Right lobe of liver (tissue), 6 donors: ENCODE measurements at regions not wholly inside any gene's neighbourhood (a gene's known extent, or its start where the extent isn't known, plus 50 kb on each side); places are given as distances from the start of the nearest gene placed in this dataset.

Source experiments
- ATAC-seq, 4 donors: fragments of 200-7000 bp; cut with Tn5 transposase; one replicate each; pipeline ENCODE4 v1.9.1; 2020; ENCODE audit warnings: mild to moderate bottlenecking in 4 of 4, moderate library complexity in 4 of 4
- DNase-seq, 3 donors: peaks; one replicate each; pipeline ENCODE4 v3.0.0-alpha.2; 2020
- H3K27ac ChIP-seq, 3 donors: fragments of 200-600 bp; one replicate each; pipeline ENCODE4 v1.8.0; 2022
- H3K27me3 ChIP-seq, 2 donors: fragments of 200-600 bp; one replicate each; pipeline ENCODE4 v1.8.0; 2022
- H3K36me3 ChIP-seq, 4 donors: fragments of 200-600 bp; sonication (generic) in 1 of 4; one replicate each; pipeline versions ENCODE4 v1.5.1 to v1.8.0; 2017 to 2022; ENCODE audit warnings: control low read depth in 1 of 4
- H3K4me1 ChIP-seq, 4 donors: fragments of 200-600 bp; sonication (generic) in 1 of 4; one replicate each; pipeline versions ENCODE4 v1.5.1 to v1.8.0; 2017 to 2022; ENCODE audit warnings: control low read depth in 1 of 4
- H3K4me3 ChIP-seq, 3 donors: fragments of 200-600 bp; one replicate each; pipeline ENCODE4 v1.8.0; 2022
- H3K9me3 ChIP-seq, 4 donors: fragments of 200-600 bp; sonication (generic) in 1 of 4; one replicate each; pipeline versions ENCODE4 v1.5.1 to v1.8.0; 2017 to 2022; ENCODE audit warnings: control low read depth in 1 of 4
- POLR2A ChIP-seq: fragments of 450-650 bp; IDR thresholded peaks from one replicate; pipeline ENCODE4 v1.6.1; 2017; ENCODE audit warnings: antibody characterized with exemption, mild to moderate bottlenecking
- WGBS: methylation state at CpG from one replicate; pipeline ENCODE4 v1.1.6; 2018; ENCODE audit warnings: low coverage, low lambda C conversion rate; ENCODE audit not compliant: insufficient coverage; ENCODE audit errors: missing lambda C conversion rate; 5-methylcytosine and 5-hydroxymethylcytosine counted together
- intact Hi-C, 2 donors: fragments of 100-400 bp; cut with DNase I; formaldehyde crosslinking; loops; one replicate each; pipeline versions ENCODE4 v1.11.2 to v1.14.1; 2022
- TF ChIP-seq, protein P1 (sequence below), 4 donors: fragments of 200-600 bp in 3 of 4; fragments of 450-650 bp in 1 of 4; IDR thresholded peaks; one replicate each; pipeline versions ENCODE4 v1.5.1 to v1.8.0; 2016 to 2022; ENCODE audit warnings: antibody characterized with exemption in 4 of 4, mild to moderate bottlenecking in 2 of 4
- donor health status: DM: no; HTN: yes; CAD: no.
- donor health status: DM: no; HTN: no; CAD: no.
- donor health status: DM: no; HTN: no; CAD: no.
- donor health status: DM: no; HTN: yes; CAD: no.
- donor health status: DM: no; HTN: yes; CAD: no.

DNA sequence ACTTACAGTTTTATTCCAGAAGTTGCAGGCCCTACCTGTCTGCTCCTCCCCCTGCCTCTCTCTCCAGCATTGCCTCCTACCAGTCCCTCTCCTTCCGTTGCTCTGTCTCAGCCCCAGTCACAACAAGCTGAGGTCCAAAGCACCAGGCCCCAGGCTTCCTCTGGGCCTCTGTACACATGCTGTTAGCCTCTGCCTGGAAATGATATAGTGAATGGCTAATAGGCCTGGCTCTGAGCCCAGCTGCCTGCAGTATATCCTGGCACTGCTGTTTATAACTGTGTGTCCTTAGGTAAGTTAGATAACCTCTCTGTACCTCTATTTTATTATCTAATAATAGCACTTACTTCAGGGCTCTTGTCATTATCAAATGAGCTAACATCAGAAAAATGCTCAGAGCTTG lies 114.9 kb upstream of the PWP1 start:
- Histone ChIP-seq H3K9me3 (no peaks in the 10 kb centered on the region), H3K4me3 (no peak overlapping the region), H3K27me3 (no peaks in the 10 kb centered on the region), H3K27ac (no peak overlapping the region), H3K4me1 (no peaks in the 10 kb centered on the region), H3K36me3 (no peaks in the 10 kb centered on the region)
- ATAC-seq (peak in 2 of 4 donors; percentile 16 to 21), DNase-seq (no peak)
- WGBS: 43% methylated on average over 1 of the region's 1 CpG
- TF ChIP-seq, protein P1, sequence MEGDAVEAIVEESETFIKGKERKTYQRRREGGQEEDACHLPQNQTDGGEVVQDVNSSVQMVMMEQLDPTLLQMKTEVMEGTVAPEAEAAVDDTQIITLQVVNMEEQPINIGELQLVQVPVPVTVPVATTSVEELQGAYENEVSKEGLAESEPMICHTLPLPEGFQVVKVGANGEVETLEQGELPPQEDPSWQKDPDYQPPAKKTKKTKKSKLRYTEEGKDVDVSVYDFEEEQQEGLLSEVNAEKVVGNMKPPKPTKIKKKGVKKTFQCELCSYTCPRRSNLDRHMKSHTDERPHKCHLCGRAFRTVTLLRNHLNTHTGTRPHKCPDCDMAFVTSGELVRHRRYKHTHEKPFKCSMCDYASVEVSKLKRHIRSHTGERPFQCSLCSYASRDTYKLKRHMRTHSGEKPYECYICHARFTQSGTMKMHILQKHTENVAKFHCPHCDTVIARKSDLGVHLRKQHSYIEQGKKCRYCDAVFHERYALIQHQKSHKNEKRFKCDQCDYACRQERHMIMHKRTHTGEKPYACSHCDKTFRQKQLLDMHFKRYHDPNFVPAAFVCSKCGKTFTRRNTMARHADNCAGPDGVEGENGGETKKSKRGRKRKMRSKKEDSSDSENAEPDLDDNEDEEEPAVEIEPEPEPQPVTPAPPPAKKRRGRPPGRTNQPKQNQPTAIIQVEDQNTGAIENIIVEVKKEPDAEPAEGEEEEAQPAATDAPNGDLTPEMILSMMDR (IDR thresholded peaks at IDR 0.05): no peak
- no peak for TF ChIP-seq POLR2A
- intact Hi-C loops: no loop called here

DNA sequence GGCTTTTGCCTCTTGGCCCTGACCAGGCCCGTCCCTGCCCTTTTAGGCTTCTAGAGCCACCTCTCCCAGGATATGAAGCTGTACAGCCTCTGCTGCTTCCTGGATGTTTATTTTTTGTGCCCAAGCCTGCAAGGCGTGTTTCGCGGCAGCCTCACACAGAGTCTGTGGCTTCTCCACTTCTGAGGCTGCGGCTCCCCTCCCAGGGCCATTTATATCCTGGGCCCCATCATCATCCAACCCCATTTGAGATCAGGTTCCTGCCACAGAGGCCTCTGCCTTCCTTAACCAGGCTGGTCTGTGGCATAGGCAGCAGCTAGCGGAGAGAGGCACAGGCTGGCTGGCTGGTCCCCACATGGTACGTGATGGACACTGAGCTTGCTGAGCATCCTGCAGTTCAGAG lies 114.1 kb upstream of the PWP1 start:
- no peak for TF ChIP-seq POLR2A
- TF ChIP-seq, protein P1 (IDR thresholded peaks at IDR 0.05): no peak
- no peaks in the 10 kb centered on the region for H3K9me3 ChIP-seq
- H3K27ac ChIP-seq: no peak overlapping the region
- WGBS: 75% methylated on average over 1 of the region's 7 CpGs
- H3K27me3 ChIP-seq: no peaks in the 10 kb centered on the region
- ATAC-seq: no peak
- intact Hi-C loops: no loop called here
- H3K4me3 ChIP-seq: no peak overlapping the region
- no peak for DNase-seq
- no peaks in the 10 kb centered on the region for H3K36me3 ChIP-seq
- H3K4me1 ChIP-seq: no peaks in the 10 kb centered on the region

DNA sequence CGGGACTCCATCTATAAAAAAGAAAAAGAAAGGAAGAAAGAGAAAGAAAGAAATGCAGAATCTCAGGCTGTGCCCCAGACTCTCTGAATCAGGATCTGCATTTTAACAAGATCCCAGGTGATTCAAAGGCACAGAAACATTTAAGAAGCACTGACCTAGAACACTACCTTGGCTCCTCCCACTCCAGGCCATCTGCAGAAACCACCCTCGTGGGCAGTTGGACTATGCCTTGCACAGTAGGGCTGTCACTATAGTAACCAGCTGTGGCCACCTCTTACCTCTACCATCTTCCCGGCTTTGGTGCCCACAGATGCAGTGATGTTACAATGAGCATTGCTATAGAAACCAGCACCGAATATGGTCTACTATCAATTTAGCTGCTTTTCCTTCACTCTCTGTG lies 110.9 kb upstream of the PWP1 start:
- H3K4me3 ChIP-seq: no peak overlapping the region
- H3K36me3 ChIP-seq: no peaks in the 10 kb centered on the region
- H3K27ac ChIP-seq: no peak overlapping the region
- no peak for TF ChIP-seq POLR2A
- TF ChIP-seq, protein P1 (IDR thresholded peaks at IDR 0.05): no peak
- H3K4me1 ChIP-seq: no peaks in the 10 kb centered on the region
- H3K27me3 ChIP-seq: no peaks in the 10 kb centered on the region
- DNase-seq (no peak), ATAC-seq (no peak)
- intact Hi-C loops: no loop called here
- H3K9me3 ChIP-seq: no peaks in the 10 kb centered on the region
- 74% methylated on average over 3 of the region's 4 CpGs for WGBS

DNA sequence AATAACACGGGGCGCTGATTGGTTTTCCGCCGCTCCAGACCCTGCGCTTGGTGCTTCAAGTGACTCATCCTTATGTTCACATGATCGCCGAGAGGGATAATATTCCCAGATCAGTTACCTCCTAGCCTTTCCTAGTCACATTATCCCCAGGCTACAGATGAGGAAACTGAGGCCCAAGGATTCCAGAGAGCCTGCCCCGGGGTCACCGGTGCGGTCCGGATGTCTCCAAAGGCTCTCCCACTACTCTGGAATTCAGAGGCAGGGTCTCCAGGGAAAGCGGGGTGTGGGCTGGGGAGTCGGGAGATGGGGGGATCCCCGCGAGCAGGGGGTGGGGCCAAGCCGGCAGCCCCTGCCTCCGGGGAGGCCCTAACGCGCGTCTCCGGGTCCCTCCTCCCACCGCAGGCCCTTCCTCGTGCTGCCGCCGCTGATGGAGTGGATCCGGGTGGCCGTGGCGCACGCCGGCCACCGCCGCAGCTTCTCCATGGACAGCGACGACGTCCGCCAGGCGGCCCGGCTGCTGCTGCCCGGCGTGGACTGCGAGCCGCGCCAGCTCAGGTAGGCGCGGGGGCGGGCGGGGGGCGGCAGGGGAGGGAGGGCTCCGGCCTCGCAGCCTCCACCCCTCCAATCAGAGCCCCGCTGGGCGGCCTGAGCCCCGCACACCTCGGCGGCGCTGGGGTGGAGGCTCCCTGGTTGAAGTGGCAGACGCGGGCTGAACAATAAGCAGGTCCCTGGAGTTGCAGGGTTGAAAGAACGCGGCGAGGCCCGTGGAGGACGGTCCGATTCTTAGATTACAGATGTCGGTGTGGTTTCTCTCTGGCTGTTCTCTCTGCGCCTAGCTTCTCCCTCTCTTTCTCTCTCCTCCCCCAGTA lies 104.6 kb upstream of the PWP1 start:
- no peak for DNase-seq
- 58% methylated on average over 10 of the region's 66 CpGs for WGBS

More for the DNA sequence above, 104.6 kb upstream of the PWP1 start:
- Histone ChIP-seq H3K9me3 (no peaks in the 10 kb centered on the region), H3K27me3 (no peaks in the 10 kb centered on the region), H3K27ac (no peak overlapping the region), H3K4me1 (no peaks in the 10 kb centered on the region), H3K4me3 (no peak overlapping the region), H3K36me3 (no peaks in the 10 kb centered on the region)
- no peak for TF ChIP-seq POLR2A
- TF ChIP-seq, protein P1 (IDR thresholded peaks at IDR 0.05): no peak
- peak in 3 of 4 donors; percentile 44 to 63 (median 48) for ATAC-seq
- intact Hi-C loops: no loop called here
